GM19240 (cell line): ENCODE measurements at regions not wholly inside any gene's neighbourhood (a gene's known extent, or its start where the extent isn't known, plus 50 kb on each side); places are given as distances from the start of the nearest gene placed in this dataset.
A peak's percentile ranks its signal among the peaks of the same experiment; 100 is the strongest.
"Not testable (repeated sequence)": the region's sequence is repeated elsewhere in the genome, so short reads cannot be mapped to it uniquely, and the experiment has no call there.

Experiments used
- DNase-seq: peaks from one replicate; pipeline ENCODE4 v3.0.0; 2011; ENCODE audit warnings: low spot score; ENCODE audit not compliant: insufficient read length

DNA sequence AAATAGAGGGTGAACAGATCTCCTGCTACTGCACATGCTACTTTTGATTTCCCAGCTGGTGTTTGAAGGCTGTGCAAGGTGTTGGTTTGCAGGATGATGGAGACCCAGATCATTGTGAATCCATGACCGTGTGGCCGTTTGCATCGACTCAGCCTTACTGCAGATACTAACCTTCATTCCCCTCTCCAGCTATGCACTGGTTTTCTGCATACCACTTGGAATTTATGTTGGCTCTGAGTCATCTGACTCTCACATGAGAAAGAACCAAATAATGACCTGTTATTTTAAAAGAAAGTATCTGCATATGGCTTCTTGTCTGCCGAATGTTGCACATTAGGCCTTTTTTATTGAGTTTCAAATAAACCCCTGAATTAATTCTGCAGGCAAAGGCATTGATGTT is 144.9 kb upstream of the PRKX start:
- DNase-seq = not testable (repeated sequence)

DNA sequence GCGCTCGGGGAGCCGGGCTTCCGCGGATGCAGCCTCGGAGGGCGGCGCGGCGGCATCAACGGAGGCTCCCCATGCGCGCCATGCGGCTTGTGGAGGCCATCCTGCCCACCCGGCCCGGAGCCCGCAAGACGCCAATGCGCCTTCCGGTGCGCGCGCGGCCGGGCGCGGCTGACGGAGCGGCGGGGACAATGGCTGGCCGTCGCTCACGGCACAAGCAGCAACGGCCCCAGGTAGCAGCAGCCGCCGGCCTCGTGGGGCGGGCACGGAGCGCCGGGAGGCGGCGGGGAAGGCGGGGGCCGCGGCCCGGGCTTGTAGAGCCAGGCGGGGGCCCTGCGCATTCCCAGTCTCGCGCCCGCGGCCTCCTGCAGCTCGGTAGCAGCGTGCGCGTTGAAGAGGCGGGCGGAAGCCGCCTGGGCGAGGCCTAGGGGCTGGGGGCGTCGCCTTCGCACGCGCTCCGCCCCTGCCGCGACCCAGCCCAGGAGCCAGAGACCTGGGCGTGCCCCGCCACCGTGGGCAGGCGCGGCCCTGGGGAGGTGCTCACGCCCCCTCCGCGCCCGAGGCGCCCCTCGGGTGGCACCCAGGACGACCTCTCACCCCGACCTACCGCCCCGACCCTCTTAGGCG is 130.2 kb upstream of the PRKX start:
- DNase-seq = not testable (repeated sequence)

DNA sequence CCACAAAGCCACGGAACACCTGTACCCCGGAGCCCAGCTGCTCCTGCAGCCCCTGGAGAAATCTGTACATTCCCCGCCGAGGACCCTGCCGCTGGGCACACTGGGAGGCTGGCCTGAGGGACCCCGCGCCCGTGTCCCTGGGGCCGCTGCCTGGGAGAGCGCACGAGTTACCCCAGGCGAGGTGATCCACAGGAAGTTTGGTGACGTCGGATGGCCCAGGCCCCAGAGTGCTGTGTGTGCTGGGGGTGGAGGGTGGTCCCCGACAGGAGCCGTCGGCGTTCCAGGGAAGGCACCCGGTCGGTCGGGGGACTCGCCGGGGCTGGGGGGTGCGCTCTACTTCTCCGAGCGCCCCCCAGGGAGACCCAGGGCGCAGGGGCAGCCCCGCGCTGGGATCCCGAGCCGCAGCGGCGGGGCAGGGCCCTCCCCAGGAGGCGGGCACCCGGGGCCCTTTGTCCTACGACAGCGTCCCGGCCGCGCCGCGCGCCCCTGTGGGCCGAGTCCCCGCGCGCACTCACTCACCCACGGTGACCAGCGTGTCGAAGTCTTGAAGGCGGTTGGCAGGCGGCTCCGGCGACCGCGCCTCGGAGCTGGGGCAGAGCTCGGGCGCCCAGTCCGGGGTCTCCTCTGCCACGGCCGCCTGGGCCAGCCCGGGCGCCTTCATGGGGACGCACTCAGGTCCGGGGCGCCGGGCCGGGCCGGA is 129.5 kb upstream of the PRKX start:
- DNase-seq = not testable (repeated sequence)

DNA sequence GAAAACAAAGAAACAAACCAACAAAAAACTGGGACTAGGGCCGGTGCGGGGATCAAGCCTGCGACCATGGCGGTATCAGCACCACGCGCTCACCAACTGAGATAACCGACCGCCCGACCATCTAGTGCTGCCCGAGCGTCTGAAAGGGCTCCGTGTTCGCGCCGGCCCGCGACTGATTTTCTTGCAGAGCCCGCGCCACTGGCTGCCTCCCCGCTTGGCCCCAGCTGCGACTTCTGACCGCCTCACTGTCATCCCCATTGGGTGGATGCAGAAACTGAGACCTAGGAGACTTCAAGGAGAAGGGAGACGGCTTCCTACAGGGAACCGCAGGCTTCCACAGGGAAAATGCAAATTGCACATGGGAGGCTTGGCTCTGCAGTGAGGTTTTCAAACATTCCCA is 125.3 kb upstream of the PRKX start:
- not testable (repeated sequence) for DNase-seq

DNA sequence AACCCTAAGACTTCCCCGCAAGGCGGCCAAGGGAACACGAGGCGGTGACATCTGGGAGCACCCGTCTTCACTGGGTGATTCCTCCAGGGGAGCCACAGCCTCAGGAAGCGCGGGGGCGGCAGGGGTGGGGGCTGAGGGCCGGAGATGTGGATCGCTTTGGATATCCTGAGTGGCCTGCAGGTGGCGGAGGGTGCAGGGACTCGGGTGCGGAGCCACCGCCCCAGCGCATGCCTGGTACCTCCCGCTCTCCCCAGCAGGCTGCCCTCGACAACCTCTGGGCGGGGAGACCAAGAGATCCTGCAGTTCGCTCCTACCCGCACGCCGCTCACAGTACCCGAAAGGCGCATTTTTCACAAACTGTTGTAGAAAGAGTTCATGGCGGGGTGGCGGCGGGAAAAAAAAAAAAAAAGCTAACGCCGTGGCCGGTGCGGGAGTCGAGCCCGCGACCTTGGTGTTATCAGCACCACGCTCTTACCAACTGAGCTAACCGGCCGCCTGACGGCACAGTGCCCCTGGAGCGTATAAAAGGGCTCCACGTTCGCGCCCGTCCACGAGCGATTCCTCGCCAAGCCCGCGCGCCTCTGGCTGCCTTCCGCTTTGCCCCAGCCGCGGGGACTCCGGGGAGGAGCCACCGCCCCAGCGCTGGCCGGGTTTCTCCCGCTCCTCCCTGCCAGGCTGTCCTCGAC is 124.7 kb upstream of the PRKX start:
- not testable (repeated sequence) for DNase-seq

DNA sequence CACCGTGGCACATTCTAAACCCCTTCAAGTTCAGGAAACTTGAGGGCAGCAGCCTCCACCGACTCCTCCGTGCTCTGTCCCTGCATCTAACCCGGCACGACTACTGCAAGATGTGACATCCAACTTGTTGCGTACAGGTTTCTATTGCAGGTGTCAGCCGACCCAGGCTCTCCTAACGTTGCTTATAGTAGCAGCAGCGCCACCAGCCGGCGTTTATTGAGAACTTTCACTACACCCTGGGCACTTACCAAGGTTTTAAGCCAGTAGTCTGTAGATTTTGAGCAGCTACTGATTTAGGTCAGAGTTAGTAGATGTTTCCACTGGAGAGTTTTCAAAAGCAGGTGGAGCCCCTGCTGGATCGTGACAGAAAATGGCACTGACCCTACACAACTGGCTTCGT is 123.8 kb upstream of the PRKX start:
- not testable (repeated sequence) for DNase-seq

DNA sequence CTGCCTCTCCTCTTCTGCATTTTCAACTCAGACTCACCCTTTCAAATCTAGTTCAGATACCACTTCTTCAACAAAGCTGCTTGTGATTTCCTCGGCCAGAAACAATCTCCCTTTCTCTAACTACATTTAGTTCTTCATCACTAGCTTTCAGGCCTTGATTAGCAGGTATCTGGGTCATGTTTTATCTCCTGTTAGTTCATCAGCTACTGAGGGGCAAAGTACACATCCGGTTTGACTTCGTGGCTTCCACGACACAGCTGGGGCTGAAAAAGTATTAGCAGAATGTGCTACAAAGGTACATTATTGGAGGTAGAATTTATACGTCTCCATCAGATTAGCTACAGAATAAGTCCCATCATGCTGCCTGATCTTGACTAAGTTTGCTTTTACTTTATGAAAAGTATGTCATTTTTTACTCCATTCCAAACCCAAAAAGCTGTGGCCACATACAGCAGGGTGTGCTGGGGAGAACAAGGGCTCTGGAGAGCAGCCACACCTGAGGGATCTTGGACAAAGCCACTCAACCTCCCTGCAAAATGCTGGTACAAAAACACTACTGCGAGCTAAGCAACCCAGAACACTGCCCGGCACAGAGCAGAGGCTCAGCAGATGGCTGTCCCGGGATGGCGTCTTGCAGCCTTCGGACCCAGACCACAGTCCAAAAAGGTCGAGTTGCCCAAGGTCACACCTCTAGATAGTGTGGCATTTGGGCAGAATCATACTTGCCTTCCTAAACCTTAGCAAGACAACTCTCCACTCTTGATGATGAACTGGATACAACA is 120.5 kb upstream of the PRKX start:
- not testable (repeated sequence) for DNase-seq

DNA sequence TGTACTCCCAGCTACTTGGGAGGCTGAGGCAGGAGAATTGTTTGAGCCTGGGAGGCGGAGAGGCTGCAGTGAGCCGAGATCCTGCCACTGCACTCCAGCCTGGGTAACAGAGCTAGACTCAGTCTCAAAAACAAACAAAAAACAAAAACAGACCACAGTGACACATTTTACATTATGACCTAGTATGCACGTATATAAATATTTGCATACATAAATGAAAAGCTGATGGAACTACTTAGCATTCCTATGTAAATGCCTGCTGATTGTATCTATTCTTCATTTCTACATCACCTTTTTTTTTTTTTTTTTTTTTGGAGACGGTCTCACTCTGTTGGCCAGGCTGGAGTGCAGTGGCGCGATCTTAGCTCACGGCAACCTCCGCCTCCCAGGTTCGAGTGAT is 116.6 kb upstream of the PRKX start:
- DNase-seq = not testable (repeated sequence)

DNA sequence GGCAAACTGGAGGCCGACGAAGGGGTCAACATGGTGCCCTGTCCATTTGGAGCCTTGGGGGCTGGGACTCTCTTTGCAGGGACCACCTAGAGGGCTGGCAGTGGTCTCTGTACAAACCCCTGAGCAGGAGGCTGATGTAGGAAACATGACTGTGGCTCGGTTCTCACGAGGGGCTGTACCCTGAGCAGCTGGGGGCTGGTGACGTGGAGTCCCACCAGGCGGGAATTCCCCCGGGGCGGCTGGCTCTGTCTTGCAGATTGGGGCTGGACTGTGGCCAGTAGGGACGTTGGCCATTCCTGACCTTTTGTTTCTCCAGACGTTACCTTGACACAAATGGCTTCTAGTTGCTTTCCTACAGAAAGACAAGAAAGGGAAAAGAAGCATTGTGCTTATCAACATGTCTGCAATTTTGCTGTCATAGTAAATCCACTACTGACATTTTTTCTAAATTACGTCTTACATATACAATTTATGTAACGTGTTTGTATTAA is 115.6 kb upstream of the PRKX start:
- DNase-seq = not testable (repeated sequence)

DNA sequence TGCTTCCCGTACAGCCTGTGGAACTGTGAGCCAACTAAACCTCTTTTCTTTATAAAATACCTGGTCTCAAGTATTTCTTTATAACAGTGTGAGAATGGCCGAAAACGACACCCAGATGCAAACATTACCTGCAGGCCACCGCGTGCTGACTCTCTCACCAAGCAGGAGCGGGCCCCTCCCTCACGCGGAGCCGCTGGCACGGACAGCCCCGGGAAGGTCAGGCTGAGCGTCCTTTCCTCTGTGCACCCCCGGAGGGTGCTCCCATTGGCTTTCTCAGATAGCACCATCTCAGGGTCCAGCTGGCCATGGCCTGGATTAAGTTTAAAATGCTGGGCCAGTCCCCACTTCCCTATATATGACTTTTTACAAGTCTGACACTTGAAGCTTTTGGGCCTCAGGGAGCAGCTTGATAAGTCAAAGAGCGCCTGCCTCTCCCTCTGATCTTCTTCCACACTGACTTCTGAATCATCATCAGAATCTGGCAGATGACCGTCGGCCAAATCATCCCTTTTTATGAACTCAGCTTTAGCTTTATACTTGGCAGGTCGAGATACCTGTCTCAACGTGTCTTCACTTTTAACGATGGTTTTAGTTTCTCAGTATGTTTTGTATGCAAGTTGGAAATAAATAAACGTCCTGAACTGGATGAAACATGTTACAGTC is 115.1 kb upstream of the PRKX start:
- not testable (repeated sequence) for DNase-seq

DNA sequence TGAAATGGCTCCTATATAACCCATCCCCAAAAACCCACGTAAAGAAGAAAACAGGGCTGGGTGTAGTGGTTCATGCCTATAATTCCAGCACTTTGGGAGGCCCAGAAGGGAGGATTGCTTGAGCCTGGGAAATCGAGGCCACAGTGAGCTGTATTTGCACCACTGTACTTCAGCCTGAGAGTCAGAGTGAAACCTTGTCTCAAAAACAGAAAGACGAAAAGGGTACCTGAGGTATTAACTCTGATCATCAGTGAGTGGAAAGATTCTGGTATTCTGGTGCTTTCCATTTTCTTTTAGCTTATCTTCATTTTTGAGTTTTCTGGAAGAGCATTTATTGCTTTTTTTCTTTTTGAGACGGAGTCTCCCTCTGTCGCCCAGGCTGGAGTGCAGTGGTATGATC is 110.6 kb upstream of the PRKX start:
- DNase-seq = not testable (repeated sequence)

DNA sequence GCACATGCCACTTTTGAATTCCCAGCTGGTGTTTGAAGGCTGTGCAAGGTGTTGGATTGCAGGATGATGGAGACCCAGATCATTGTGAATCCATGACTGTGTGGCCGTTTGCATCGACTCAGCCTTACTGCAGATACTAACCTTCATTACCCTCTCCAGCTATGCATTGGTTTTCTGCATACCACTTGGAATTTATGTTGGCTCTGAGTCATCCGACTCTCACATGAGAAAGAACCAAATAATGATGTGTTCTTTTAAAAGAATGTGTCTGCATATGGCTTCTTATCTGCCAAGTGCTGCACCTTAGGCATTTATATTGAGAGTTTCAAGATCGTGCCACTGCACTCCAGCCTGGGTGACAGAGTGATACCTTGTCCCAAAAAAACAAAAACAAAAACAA is 106.7 kb upstream of the PRKX start:
- DNase-seq = no peak

DNA sequence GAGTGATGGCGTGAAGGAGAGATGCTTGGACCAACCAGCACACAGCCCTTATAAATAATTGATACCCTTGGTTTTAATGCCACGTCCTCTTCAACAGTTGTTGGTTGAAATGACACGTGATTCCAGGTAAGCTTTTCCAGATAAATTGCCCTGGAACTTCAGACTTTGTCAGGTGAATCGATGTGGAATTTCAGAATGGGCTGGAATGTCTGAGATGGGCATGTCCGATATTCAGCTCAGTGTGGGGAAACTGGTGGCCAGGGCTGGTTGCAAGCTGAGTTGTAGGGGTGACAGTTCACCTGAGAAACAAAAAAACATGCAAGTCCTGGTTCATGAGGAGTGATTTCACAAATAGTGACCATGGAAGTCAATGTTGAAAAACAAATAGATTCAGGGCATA is 104.0 kb upstream of the PRKX start:
- not testable (repeated sequence) for DNase-seq

DNA sequence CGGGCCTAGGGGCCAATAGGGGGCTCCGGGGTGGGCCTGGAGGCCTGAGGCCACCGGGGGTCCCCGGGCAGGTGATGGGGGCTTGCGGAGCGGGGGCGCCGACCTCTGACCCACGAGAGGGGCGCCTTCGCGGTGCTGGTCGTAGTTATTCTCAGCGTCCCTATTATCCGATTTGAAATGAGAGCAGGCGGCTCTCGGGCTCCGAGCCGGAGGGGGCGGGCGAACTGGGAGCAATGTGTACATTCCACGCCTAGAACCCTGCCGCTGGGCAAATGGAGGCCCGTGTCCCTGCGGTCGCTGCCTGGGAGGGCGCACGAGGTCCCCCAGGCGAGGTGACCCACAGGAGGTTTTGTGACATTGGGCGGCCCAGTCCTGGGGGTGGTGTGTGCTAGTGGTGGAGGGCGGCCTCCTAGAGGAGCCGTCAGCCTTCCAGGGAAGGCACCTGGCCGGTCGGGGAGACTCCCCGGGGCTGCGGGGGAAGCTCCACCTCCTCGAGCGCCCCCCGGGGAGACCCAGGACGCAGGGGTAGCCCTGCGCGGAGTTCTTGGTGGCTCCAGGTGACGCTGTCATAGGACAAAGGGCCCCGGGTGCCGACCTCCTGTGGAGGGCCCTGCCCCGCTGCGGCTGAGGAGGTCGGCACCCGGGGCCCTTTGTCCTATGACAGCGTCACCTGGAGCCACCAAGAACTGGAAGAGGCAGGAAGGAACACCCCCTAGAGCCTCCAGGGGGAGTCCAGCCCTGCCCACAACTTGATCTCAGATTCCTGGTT is 102.6 kb upstream of the PRKX start:
- no peak for DNase-seq

DNA sequence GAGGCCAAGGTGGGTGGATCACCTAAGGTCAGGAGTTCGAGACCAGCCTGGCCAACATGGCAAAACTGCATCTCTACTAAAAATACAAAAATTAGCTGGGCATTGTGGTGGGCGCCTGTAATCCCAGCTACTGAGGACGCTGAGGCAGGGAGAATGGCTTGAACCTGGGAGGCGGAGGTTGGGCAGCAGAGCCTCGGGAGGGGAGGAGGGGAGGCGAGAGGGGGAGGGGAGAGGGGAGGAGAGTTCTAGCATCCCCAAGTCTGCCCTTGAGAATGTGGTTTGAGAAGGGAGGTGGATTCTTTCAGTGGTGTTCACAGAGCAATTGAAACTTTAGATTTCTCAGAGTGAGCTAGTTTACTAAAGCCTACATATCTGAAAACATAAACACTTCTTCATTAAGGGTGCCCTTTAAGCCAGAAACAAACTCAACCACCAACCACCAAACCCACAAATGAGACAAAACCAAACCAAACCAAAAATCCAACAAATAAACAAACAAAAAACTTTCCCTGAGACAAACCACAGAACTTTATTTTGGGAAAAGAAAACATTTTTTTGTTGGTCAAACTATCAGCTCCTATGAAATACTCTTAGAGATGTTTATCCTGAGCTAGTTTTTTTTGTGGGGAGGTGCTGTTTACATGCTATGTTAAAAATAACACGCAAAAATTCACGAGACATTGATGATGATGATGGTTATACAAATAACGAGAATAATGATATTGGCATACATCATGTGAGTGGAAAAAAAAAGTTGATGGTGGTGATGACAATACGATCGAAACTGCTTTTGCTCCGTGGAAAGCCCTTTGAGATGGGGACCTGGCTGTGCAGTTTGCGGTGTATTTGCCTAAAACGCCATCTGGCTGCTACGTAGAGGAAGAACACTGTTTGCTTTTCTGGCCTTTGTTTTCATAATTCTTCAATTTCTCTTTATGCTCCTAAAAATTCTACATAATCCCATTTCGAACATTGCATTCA is 98.2 kb upstream of the PRKX start:
- peak; percentile 55 for DNase-seq

DNA sequence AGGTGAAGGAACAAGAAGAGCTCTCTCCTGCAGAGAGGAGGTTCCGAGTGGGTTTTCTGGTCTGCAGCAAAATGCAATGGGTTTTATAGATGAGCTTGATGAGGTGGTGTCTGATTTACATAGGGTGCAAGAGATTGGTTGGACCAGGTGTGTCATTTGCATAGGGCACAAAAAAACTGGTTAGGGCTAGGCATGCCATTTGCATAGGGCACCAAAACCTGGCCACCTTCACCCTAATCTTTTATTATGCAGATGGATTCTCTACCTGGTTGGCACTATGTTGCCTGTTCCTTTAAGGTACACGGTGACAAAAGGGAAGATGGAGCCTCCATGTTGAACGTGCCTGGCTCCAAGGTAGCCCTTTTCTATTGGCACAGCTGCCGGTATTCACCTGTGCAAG is 94.5 kb upstream of the PRKX start:
- DNase-seq = no peak

DNA sequence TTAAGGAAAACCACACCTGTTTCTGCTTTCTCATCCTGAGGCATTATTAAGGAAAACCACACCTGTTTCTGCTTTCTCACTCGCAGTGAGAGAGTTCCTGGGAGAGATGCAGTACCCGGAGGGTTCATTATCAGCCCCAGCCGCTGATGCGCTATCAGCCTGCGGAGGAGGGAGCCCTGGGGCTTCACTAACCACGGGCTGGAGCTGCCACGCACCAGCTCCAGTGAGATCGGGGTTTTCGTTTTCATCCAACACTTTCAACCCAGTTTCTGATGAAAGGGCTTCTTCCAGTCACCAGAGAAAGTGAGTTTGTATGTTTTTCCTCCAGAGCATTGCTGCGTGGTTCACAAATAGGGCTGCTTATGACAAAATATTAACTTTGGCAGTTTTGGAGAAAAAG is 93.2 kb upstream of the PRKX start:
- DNase-seq = no peak

DNA sequence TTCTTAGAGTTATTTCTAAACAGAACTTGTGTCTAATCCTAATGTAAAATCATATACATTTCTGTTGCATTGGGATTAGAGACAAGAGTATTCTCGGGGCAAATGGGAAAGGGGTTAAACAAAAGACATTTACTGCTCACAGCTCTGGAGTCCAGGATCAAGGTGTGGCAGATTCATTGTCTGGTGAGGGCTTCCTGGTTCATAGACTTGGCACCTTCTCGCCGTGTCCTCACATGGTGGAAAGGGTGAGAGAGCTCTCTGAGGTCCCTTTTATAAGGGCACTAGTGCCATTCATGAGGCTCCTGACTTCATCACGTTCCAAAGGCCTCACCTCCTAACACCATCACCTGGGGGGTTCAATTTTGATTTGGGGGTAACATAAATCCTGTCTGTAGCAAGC is 90.3 kb upstream of the PRKX start:
- DNase-seq = no peak

DNA sequence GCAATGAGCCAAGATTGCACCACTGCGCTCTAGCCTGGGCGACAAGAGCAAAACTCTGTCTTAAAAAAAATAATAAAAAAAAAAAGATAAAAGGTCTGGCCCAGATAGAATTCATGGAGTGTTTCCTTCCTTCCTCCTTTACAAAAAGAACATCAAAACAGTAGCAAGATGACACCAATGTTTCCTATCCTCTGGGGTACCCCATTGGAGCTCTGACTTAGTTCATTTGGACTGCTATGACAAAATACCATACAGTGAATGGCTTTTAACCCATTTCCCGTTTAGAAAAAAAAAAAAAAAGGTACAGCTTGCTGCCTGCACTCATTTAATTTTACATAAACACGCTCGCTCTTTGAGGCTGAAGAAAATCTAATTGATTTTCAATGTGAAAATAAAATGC is 89.9 kb upstream of the PRKX start:
- no peak for DNase-seq
